ENCODE measurements at regions not wholly inside any gene's neighbourhood (a gene's known extent, or its start where the extent isn't known, plus 50 kb on each side); places are given as distances from the start of the nearest gene placed in this dataset.

DNA sequence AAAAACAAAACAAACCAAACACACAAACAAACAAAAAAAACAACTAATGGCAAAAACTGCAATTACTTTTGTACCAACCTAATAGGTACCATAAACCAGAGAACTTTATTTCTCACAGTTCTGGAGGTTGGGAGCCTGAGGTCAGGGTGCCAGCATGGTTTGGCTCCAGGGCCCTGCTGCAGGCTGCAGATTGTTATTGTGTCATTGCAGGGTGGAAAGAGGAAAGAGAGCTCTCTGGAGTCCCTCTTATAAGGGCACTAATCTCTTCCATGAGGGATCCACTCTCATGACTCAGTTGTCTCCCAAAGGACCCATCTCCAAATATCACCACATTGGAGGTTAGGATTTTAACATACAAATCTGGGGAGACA lies 64.9 kb upstream of the CPEB4 start:
- no peak for TF ChIP-seq POLR2A (IDR thresholded peaks at IDR 0.05)
- TF ChIP-seq, protein P1, sequence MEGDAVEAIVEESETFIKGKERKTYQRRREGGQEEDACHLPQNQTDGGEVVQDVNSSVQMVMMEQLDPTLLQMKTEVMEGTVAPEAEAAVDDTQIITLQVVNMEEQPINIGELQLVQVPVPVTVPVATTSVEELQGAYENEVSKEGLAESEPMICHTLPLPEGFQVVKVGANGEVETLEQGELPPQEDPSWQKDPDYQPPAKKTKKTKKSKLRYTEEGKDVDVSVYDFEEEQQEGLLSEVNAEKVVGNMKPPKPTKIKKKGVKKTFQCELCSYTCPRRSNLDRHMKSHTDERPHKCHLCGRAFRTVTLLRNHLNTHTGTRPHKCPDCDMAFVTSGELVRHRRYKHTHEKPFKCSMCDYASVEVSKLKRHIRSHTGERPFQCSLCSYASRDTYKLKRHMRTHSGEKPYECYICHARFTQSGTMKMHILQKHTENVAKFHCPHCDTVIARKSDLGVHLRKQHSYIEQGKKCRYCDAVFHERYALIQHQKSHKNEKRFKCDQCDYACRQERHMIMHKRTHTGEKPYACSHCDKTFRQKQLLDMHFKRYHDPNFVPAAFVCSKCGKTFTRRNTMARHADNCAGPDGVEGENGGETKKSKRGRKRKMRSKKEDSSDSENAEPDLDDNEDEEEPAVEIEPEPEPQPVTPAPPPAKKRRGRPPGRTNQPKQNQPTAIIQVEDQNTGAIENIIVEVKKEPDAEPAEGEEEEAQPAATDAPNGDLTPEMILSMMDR (IDR thresholded peaks at IDR 0.05) = no peak
- no peak for TF ChIP-seq EP300 (IDR thresholded peaks at IDR 0.05)

All from suprapubic skin (tissue), 3 donors.